ENCODE measurements at regions not wholly inside any gene's neighbourhood (a gene's known extent, or its start where the extent isn't known, plus 50 kb on each side); places are given as distances from the start of the nearest gene placed in this dataset.

DNA sequence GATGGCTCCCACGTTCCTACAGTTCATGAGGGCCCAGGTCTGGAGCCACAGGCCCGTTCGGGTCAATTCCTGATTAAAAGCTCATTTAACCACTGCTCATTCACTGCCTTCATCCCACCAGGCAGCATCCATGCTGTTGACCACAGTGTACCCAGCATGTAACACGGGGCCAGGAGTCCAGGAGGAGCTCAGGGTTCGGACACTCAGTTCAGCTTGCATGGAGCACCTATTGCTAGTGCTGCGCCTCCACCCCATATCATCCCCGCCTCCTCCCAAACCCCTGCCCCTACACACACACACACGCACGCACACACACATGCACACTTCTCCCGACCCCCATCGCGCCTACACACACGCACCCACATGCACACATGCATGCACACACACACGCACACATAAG is 72.9 kb upstream of the SNTG2 start:
- no peak for DNase-seq

GRCh38 chr2:875687-876615 is 74.7 kb upstream of the SNTG2 start:
- no peak for DNase-seq

DNA sequence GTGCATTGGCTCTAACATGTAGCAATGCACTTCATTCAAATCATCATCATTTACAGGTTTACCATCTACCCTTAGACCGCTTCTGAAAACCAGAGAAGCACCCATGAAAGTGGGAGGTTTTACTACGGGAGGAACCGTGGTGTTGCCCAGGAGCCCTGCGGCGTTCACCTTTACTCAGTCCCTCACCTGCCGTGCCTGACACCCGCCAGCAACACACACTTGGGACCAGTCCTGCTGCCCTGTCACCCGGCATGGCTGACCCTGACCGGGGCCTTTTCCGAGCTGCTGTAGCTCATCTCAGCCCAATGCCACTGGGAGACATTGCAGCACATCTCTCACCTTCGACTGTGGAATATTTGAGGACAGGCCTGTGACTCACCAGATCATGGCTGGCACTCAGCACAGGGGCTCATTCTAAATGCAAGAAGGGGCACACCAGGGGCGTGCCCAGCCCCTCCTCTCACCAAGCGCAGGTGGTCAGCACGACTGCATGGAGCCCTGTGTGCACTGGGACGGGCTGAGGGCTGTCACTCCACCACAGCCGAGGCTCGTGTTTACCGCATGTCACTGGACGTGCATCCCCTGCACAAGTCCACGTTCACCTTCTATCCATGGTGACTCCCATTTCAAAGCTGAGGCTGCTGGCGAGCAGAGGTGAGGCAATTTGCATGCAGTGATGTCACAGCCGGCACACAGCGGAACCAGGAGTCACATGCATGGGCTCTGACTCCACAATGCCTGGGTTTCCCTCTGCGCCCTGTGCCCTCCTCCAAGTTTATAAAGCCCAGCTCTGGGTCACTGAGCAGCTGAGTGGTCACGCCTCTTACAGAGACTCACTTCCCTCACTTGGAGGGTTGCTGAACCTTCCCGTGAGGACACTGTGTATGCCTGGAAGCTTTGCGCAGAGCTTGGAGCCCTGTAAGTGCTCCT is 76.7 kb upstream of the SNTG2 start:
- DNase-seq, result no peak

GRCh38 chr2:873027-873426 is 77.6 kb upstream of the SNTG2 start:
- no peak for DNase-seq

- DNase-seq, result no peak
Measured at GRCh38 chr2:871926-872680, 78.5 kb upstream of the SNTG2 start.

GRCh38 chr2:871175-871727 is 79.4 kb upstream of the SNTG2 start:
- no peak for DNase-seq

DNA sequence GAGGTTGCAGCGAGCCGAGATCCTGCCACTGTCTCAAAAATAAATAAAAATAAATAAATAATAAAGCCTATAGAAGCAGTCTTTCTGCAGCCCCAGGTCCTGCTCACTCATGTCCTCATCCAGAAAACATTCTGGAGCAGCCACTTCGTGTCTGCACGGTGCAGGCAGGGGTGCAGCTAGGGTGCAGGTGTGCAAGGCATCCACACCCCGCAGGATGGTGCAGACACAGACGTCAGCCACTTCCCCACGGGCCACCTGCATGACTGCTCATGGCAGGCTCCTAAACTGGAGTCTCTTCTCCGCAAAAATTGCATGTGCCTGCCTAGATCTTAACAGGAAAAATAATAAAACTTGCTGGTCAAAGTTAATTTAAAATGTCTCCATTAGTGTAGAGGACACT is 80.2 kb upstream of the SNTG2 start:
- no peak for DNase-seq

DNA sequence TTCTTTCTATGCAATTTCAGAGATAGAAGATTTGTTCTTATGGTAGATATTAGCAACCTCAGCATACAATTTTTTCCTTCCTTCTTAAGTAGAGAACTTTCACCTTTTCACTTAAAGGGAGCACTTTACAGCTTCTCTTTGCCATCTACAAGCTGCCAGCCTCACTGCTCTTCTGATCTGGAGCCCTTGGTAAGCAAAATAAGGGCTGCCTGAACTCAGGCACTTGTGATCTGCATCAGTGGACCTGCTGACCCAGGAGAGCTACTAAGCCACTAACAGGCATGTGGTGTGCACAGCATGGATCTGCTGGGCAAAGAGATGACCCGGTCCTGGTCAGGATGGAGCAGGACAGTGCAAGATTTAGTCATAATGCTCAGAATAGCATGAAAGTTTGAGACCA is 80.8 kb upstream of the SNTG2 start:
- DNase-seq, result no peak

DNA sequence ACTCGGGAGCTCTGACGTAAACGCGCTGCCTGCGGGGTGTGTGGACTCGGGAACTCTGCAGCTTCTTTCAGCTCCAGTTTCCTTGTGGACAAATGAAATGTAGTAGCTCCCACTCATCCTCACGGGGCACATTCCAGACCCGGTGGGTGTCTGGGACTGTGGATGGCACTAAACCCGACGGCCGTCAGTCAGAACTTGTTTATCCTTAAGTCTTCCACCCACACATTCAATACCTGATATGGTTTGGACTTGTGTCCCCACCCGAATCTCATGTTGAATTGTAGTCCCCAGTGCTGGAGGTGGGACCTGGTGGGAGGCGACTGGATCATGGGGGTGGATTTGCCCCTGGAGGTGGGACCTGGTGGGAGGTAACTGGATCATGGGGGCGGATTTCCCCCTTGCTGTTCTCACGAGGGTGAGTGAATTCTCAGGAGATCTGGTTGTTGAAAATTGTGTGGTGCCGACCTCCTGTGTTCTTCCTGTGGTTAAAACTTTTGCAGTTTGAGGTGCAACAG is 81.2 kb upstream of the SNTG2 start:
- peak; percentile 29 for DNase-seq

- peak; percentile 51 for DNase-seq
Measured at GRCh38 chr2:868857-869256, 81.8 kb upstream of the SNTG2 start.

GRCh38 chr2:867296-867695 is 83.4 kb upstream of the SNTG2 start:
- no peak for DNase-seq

DNA sequence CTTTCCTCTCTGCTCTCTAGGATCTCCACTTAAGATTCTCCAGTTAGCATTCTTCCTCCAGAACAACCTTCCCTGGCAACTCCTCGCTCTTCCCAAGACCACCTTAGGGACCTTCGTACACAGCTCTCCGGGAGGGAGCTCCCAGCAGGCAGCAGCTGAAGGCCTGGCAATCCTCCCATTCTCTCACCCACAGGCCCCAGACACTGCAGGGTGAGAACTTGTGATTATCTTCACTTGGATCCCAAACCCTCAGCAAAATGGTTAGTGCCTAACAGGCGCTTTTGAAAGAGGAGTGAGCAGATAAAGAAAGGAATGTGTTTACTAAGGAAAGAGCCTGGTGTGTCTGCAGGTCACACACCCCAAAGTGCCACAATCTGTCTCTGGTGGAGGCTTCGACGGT is 83.8 kb upstream of the SNTG2 start:
- DNase-seq, result no peak

DNA sequence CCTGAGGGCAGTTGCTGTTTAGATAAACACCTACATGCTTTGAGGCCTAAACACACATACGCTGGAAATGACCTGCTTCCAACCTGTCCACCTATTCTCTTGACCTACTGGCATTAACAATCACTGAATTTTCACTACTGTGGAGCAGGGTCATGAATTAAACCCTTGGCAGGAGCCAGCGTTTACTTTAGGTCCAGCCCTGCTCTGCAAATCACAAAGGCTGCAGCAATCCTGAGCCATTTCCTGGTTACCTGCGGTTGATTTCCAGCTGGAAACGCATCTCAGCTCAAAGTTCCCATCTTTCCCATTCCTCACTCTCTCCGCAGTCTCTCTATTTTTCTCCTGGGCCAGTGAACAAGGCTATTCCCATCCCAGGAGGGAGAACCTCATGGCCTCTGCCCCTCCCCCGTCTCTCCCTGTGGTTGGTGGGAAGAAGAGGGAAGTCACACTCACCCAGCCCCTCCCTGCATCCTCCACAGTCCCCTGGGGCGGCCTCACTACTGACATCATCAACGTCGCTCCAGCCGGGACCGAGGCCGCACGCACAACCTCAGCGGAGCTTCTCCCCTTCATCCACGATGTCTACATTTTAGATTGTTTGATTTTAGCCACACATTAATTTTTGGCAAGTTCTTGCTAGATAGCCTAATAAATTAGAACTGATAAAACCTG is 84.5 kb upstream of the SNTG2 start:
- DNase-seq, result no peak

GRCh38 chr2:864501-865106 is 86.0 kb upstream of the SNTG2 start:
- DNase-seq, result no peak

GRCh38 chr2:863732-864450 is 86.8 kb upstream of the SNTG2 start:
- DNase-seq, result no peak

DNA sequence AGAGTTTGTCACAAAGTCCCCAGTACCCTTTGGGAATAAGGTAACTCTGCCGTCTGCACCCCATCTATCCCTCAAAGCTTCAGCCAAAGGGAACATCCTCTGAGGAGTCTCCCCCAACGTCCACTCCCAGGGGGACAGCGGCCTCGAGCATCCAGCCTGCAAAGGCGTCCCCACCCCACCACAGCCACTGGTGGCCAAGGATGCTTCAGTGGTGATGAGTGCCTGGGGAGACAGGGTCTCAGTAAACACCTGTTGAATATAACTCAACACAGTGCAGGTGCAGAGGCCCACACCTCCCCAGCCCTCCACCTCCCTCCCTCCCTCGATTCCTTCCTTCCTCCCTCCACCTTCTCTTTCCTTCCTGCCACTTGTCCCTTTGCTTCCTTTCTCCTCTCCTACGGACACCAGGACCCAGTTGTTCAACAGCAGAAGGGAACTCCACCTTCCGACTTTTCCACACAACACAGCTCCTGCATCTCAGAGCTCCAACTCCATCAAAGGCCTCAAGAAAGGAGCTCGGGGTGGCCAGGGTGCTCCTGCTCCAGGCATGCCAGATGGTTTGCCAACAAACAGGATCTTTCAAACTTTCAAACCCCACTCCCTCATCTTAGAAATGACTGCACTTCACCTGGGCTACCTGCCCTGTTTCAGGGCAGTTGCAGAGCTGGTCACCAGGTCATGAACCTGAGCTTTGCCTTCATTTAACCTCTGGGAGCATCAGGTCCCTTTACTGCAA is 87.8 kb upstream of the SNTG2 start:
- no peak for DNase-seq

DNA sequence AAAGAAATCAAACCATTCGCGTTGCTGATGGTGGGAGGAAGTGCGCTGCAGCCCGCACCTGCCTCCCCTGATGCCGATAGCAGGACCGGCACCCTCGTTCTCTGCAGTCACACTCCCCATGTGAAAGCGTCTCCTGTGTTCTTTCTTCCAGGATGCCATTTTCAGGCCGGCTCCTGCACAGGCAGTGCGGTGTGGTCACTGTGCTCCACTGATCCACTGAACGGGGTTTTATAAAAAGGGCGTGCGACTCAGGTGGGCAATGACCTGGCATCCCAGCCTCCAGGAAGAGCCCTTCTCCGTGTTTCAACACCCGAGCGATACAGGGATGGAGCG is 88.3 kb upstream of the SNTG2 start:
- DNase-seq, result no peak

GRCh38 chr2:861655-862354 is 88.8 kb upstream of the SNTG2 start:
- no peak for DNase-seq

DNA sequence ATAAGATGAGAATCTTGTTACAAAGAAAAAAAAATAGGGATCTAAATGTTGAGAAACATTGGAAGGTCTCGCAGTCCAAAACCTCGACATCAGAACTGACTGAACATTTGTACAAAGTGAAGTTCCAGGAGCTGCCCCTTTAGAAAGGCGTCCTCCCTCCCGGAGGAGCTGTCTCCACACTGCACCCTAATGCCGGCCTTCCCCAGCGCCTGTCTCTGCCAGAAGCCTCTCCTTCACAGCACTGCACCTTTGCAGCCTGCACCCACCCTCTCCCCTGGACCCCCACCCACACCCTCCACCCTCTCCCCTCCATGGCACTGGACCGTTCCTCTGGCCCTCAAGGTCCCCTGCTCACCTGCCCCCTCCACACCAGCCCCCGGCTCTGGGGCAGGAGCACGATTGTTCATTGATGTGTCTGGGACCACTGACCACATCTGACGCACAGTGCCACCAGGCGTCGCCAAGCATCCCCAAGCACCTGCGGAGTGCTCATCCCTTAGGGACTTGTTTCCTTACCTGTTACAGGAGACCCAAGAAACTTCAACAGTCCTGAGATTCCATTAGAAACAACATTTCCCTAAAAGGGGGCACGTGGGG is 90.3 kb upstream of the SNTG2 start:
- DNase-seq, result no peak
